ENCODE measurements at regions not wholly inside any gene's neighbourhood (a gene's known extent, or its start where the extent isn't known, plus 50 kb on each side); places are given as distances from the start of the nearest gene placed in this dataset.

GRCh38 chr7:113710310-113711096 is 208.3 kb downstream of the PPP1R3A start:
- DNase-seq (ENCODE audit: low read depth), result peak; percentile 7

- no peak for DNase-seq (ENCODE audit: low read depth)
These were observed 213.4 kb downstream of the PPP1R3A start for GRCh38 chr7:113705439-113705838.

- no peak for DNase-seq (ENCODE audit: low read depth)
These were observed 220.1 kb downstream of the PPP1R3A start for GRCh38 chr7:113698556-113699220.

- DNase-seq (ENCODE audit: low read depth), result no peak
These were observed 224.7 kb downstream of the PPP1R3A start for GRCh38 chr7:113694149-113694548.

- no peak for DNase-seq (ENCODE audit: low read depth)
These were observed 234.6 kb downstream of the PPP1R3A start for GRCh38 chr7:113684165-113684564.

GRCh38 chr7:113677811-113678210 is 241.0 kb downstream of the PPP1R3A start:
- no peak for DNase-seq (ENCODE audit: low read depth)

- DNase-seq (ENCODE audit: low read depth), result no peak
These were observed 253.9 kb downstream of the PPP1R3A start for GRCh38 chr7:113664867-113665266.

GRCh38 chr7:113659416-113659815 is 259.4 kb downstream of the PPP1R3A start:
- no peak for DNase-seq (ENCODE audit: low read depth)

GRCh38 chr7:113657603-113658002 is 261.2 kb downstream of the PPP1R3A start:
- no peak for DNase-seq (ENCODE audit: low read depth)

GRCh38 chr7:113652501-113652900 is 266.3 kb downstream of the PPP1R3A start:
- DNase-seq (ENCODE audit: low read depth), result no peak

- DNase-seq (ENCODE audit: low read depth), result no peak
These were observed 269.3 kb downstream of the PPP1R3A start for GRCh38 chr7:113649556-113649955.

GRCh38 chr7:113639221-113639620 is 279.6 kb downstream of the PPP1R3A start:
- no peak for DNase-seq (ENCODE audit: low read depth)

GRCh38 chr7:113636727-113637421 is 281.9 kb downstream of the PPP1R3A start:
- no peak for DNase-seq (ENCODE audit: low read depth)

- no peak for DNase-seq (ENCODE audit: low read depth)
These were observed 283.3 kb downstream of the PPP1R3A start for GRCh38 chr7:113635492-113635891.

- no peak for DNase-seq (ENCODE audit: low read depth)
These were observed 285.7 kb downstream of the PPP1R3A start for GRCh38 chr7:113633073-113633472.

- no peak for DNase-seq (ENCODE audit: low read depth)
These were observed 289.6 kb downstream of the PPP1R3A start for GRCh38 chr7:113628948-113629847.

- no peak for DNase-seq (ENCODE audit: low read depth)
These were observed 293.2 kb downstream of the PPP1R3A start for GRCh38 chr7:113625494-113626102.

- no peak for DNase-seq (ENCODE audit: low read depth)
These were observed 296.0 kb downstream of the PPP1R3A start for GRCh38 chr7:113622796-113623195.

- no peak for DNase-seq (ENCODE audit: low read depth)
These were observed 308.2 kb downstream of the PPP1R3A start for GRCh38 chr7:113610572-113610971.

- no peak for DNase-seq (ENCODE audit: low read depth)
These were observed 310.0 kb downstream of the PPP1R3A start for GRCh38 chr7:113608782-113609181.

GRCh38 chr7:113606325-113606724 is 312.5 kb downstream of the PPP1R3A start:
- DNase-seq (ENCODE audit: low read depth), result no peak

Data from activated gamma-delta T cell treated with anti-CD3 and anti-CD28 coated beads, Interleukin-2, amount 50 U/mL, for 16 hours (primary cell).